H9 (cell line): ENCODE measurements at regions not wholly inside any gene's neighbourhood (a gene's known extent, or its start where the extent isn't known, plus 50 kb on each side); places are given as distances from the start of the nearest gene placed in this dataset.

ENCODE experiments used
- DNase-seq: peaks from one replicate; pipeline ENCODE4 v3.0.0-alpha.2; 2017
- H2AFZ ChIP-seq: one replicate; pipeline ENCODE4 v1.6.1; 2013; ENCODE audit warnings: mild to moderate bottlenecking, low read length, control low read depth, moderate library complexity
- H2AK5ac ChIP-seq: 2 replicates; pipeline ENCODE4 v1.6.1; 2013; ENCODE audit warnings: low read length, control low read depth, mixed read lengths; ENCODE audit not compliant: insufficient read length
- H2BK120ac ChIP-seq: one replicate; pipeline ENCODE4 v1.6.1; 2013; ENCODE audit warnings: low read depth, mild to moderate bottlenecking, low read length, control low read depth, inconsistent platforms; ENCODE audit not compliant: poor library complexity, severe bottlenecking
- H2BK12ac ChIP-seq: 2 replicates; pipeline ENCODE4 v1.6.1; 2013; ENCODE audit warnings: low read length, control low read depth, mixed read lengths, low read depth; ENCODE audit not compliant: insufficient read length
- H2BK15ac ChIP-seq: 2 replicates; pipeline ENCODE4 v1.6.1; 2013; ENCODE audit warnings: low read depth, low read length, control low read depth
- H2BK20ac ChIP-seq: one replicate; pipeline ENCODE4 v1.6.1; 2013; ENCODE audit warnings: low read depth, mild to moderate bottlenecking, low read length, control low read depth, inconsistent platforms; ENCODE audit not compliant: poor library complexity, severe bottlenecking
- H2BK5ac ChIP-seq: 2 replicates; pipeline ENCODE4 v1.6.1; 2013; ENCODE audit warnings: low read length, control low read depth, mixed read lengths; ENCODE audit not compliant: insufficient read length
- H3K14ac ChIP-seq: 2 replicates; pipeline ENCODE4 v1.6.1; 2013; ENCODE audit warnings: low read length, control low read depth; ENCODE audit not compliant: insufficient read depth
- H3K18ac ChIP-seq: 2 replicates; pipeline ENCODE4 v1.6.1; 2013; ENCODE audit warnings: low read depth, mild to moderate bottlenecking, mixed read lengths, low read length, control low read depth; ENCODE audit not compliant: insufficient read length
- H3K23ac ChIP-seq: 2 replicates; pipeline ENCODE4 v1.6.1; 2013; ENCODE audit warnings: low read length, control low read depth, mixed read lengths, low read depth; ENCODE audit not compliant: insufficient read length
- H3K23me2 ChIP-seq: 2 replicates; pipeline ENCODE4 v1.6.1; 2013; ENCODE audit warnings: low read depth, mild to moderate bottlenecking, mixed read lengths, low read length, control low read depth; ENCODE audit not compliant: insufficient read length, poor library complexity, severe bottlenecking
- H3K27ac ChIP-seq: 2 replicates; pipeline ENCODE4 v1.5.1; 2013; ENCODE audit warnings: low read length, control low read depth, mixed read lengths, low read depth; ENCODE audit not compliant: insufficient read length
- H3K27me3 ChIP-seq: 2 replicates; pipeline ENCODE4 v1.6.1; 2013; ENCODE audit warnings: low read length, control low read depth, inconsistent platforms; ENCODE audit not compliant: insufficient read depth
- H3K4ac ChIP-seq: 2 replicates; pipeline ENCODE4 v1.6.1; 2013; ENCODE audit warnings: low read depth, mild to moderate bottlenecking, control low read depth, inconsistent platforms, low read length, moderate library complexity
- H3K4me1 ChIP-seq: 2 replicates; pipeline ENCODE4 v1.6.1; 2013; ENCODE audit warnings: low read length, control low read depth, inconsistent platforms; ENCODE audit not compliant: insufficient read depth
- H3K4me2 ChIP-seq: 2 replicates; pipeline ENCODE4 v1.6.1; 2013; ENCODE audit warnings: low read length, control low read depth, mixed read lengths; ENCODE audit not compliant: insufficient read length, insufficient read depth
- H3K56ac ChIP-seq: 2 replicates; pipeline ENCODE4 v1.6.1; 2013; ENCODE audit warnings: low read depth, mild to moderate bottlenecking, mixed read lengths, low read length, control low read depth; ENCODE audit not compliant: insufficient read length
- H3K79me1 ChIP-seq: 2 replicates; pipeline ENCODE4 v1.6.1; 2013; ENCODE audit warnings: low read depth, mild to moderate bottlenecking, moderate library complexity, low read length, control low read depth, inconsistent platforms; ENCODE audit not compliant: insufficient read depth, poor library complexity, severe bottlenecking
- H3K79me2 ChIP-seq: 2 replicates; pipeline ENCODE4 v1.6.1; 2013; ENCODE audit warnings: low read length, control low read depth, inconsistent platforms; ENCODE audit not compliant: insufficient read depth
- H3K9ac ChIP-seq: 2 replicates; pipeline ENCODE4 v1.6.1; 2013; ENCODE audit warnings: low read length, control low read depth, mixed read lengths; ENCODE audit not compliant: insufficient read length; ENCODE audit errors: extremely low read depth
- H3K9me3 ChIP-seq: one replicate; pipeline ENCODE4 v1.6.1; 2013; ENCODE audit warnings: low read depth, low read length, inconsistent platforms; ENCODE audit not compliant: control insufficient read depth
- H3T11ph ChIP-seq: one replicate; pipeline ENCODE4 v1.6.1; 2013; ENCODE audit warnings: mild to moderate bottlenecking, low read length, control low read depth, inconsistent platforms
- H4K20me1 ChIP-seq: one replicate; pipeline ENCODE4 v1.6.1; 2013; ENCODE audit not compliant: control insufficient read depth, insufficient read length, insufficient read depth
- H4K5ac ChIP-seq: 2 replicates; pipeline ENCODE4 v1.6.1; 2013; ENCODE audit warnings: low read depth, mild to moderate bottlenecking, mixed read lengths, low read length, control low read depth; ENCODE audit not compliant: insufficient read length
- H4K8ac ChIP-seq: replicated peaks from 2 replicates; pipeline ENCODE4 v1.6.1; 2013; ENCODE audit warnings: low read length, control low read depth, mixed read lengths, low read depth; ENCODE audit not compliant: insufficient read length
- H4K91ac ChIP-seq: 2 replicates; pipeline ENCODE4 v1.6.1; 2013; ENCODE audit warnings: low read depth, mild to moderate bottlenecking, moderate library complexity, mixed read lengths, low read length, control low read depth; ENCODE audit not compliant: insufficient read length
- H3K27ac Mint-ChIP-seq, 3 experiments: 2 replicates in 2 of 3; 3 replicates in 1 of 3; pipeline ENCODE4 v1.8.0; 2020 to 2021; ENCODE audit warnings: mixed read lengths in 3 of 3, mild to moderate bottlenecking in 1 of 3, moderate library complexity in 1 of 3
- H3K27me3 Mint-ChIP-seq: 2 replicates; pipeline ENCODE4 v1.8.0; 2021; ENCODE audit warnings: low read depth, mild to moderate bottlenecking, moderate library complexity, mixed read lengths
- H3K36me3 Mint-ChIP-seq, 3 experiments: 2 replicates in 2 of 3; 3 replicates in 1 of 3; pipeline ENCODE4 v1.8.0; 2020 to 2021; ENCODE audit warnings: low read depth in 3 of 3, mixed read lengths in 3 of 3; ENCODE audit not compliant: insufficient read depth in 1 of 3
- H3K4me1 Mint-ChIP-seq, 2 experiments: 2 replicates each; pipeline ENCODE4 v1.8.0; 2020; ENCODE audit warnings: mixed read lengths in 2 of 2
- H3K4me3 Mint-ChIP-seq, 2 experiments: 2 replicates in 1 of 2; 3 replicates in 1 of 2; pipeline ENCODE4 v1.8.0; 2020 to 2021; ENCODE audit warnings: mild to moderate bottlenecking in 2 of 2, mixed read lengths in 2 of 2, moderate library complexity in 1 of 2
- H3K9me3 Mint-ChIP-seq, 2 experiments: 2 replicates in 1 of 2; 3 replicates in 1 of 2; pipeline ENCODE4 v1.8.0; 2020; ENCODE audit warnings: mild to moderate bottlenecking in 2 of 2, mixed read lengths in 2 of 2, moderate library complexity in 1 of 2
- WGBS: extraction: QIAGEN DNeasy Blood & Tissue Kit; methylation state at CpG from one replicate; pipeline ENCODE4 v1.1.7; 2013; ENCODE audit warnings: missing lambda C conversion rate, low lambda C conversion rate, mixed read lengths; ENCODE audit not compliant: insufficient read length; ENCODE audit errors: extremely low coverage; 5-methylcytosine and 5-hydroxymethylcytosine counted together
- TF ChIP-seq, protein P1 (sequence below): fragments of 200-600 bp; sonication (generic); conservative IDR thresholded peaks from 3 replicates; pipeline ENCODE4 v1.8.0; 2021; ENCODE audit warnings: antibody characterized with exemption, mild to moderate bottlenecking

DNA sequence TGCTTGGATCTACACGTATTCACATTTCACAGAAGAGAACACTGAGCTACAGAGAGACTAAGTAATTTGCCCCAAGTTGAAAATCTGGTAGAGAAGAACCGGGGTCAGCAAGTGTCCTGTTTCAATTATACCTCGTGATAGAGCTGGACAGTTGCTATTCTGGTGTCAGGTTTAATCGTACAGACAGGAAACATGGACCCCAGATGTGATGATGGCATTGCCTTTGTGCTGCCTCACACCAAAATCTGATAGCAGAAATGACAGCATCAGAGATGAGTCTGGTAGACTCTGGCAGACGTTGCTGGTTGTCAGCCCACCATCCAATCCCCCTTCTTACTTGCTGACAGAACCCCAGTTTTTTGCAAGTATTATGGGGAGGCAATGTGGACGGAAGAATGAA, 112.1 kb upstream of the FOXF1 start:
- H4K91ac ChIP-seq = no peak overlapping the region
- H3K23ac ChIP-seq = no peak overlapping the region
- H3T11ph ChIP-seq = no peak overlapping the region
- no peak overlapping the region for H4K8ac ChIP-seq
- H3K79me2 ChIP-seq = no peaks in the 10 kb centered on the region
- no peak overlapping the region for H3K4me2 ChIP-seq
- peaks cover 12 to 18% of the 10 kb centered on the region in 2 experiments for H3K4me1 Mint-ChIP-seq
- no peaks in the 10 kb centered on the region for H3K4me1 ChIP-seq
- DNase-seq = no peak
- H2BK12ac ChIP-seq = no peak overlapping the region
- peaks cover 2% of the 10 kb centered on the region; the same call in 1 of the 2 replicates for H3K27me3 ChIP-seq
- H2BK15ac ChIP-seq = no peak overlapping the region
- H3K9me3 ChIP-seq = no peaks in the 10 kb centered on the region
- WGBS = no CpG with 5 or more reads among the region's 6 CpGs
- no peak overlapping the region for H3K27ac Mint-ChIP-seq
- no peak overlapping the region for H2BK120ac ChIP-seq
- H3K4me3 Mint-ChIP-seq = no peak overlapping the region
- no peak overlapping the region for H2BK5ac ChIP-seq
- no peaks in the 10 kb centered on the region for H4K20me1 ChIP-seq
- H3K4ac ChIP-seq = no peak overlapping the region
- no peak overlapping the region for H3K14ac ChIP-seq
- H3K79me1 ChIP-seq = no peaks in the 10 kb centered on the region
- H3K27me3 Mint-ChIP-seq = peaks cover 29% of the 10 kb centered on the region
- no peak overlapping the region for H3K18ac ChIP-seq
- no peak overlapping the region for H4K5ac ChIP-seq
- TF ChIP-seq, protein P1, sequence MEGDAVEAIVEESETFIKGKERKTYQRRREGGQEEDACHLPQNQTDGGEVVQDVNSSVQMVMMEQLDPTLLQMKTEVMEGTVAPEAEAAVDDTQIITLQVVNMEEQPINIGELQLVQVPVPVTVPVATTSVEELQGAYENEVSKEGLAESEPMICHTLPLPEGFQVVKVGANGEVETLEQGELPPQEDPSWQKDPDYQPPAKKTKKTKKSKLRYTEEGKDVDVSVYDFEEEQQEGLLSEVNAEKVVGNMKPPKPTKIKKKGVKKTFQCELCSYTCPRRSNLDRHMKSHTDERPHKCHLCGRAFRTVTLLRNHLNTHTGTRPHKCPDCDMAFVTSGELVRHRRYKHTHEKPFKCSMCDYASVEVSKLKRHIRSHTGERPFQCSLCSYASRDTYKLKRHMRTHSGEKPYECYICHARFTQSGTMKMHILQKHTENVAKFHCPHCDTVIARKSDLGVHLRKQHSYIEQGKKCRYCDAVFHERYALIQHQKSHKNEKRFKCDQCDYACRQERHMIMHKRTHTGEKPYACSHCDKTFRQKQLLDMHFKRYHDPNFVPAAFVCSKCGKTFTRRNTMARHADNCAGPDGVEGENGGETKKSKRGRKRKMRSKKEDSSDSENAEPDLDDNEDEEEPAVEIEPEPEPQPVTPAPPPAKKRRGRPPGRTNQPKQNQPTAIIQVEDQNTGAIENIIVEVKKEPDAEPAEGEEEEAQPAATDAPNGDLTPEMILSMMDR = no peak
- no peak overlapping the region for H3K56ac ChIP-seq
- H3K27ac ChIP-seq = no peak overlapping the region
- no peak overlapping the region for H2AFZ ChIP-seq
- no peaks in the 10 kb centered on the region for H3K23me2 ChIP-seq
- no peak overlapping the region for H3K9ac ChIP-seq
- H2AK5ac ChIP-seq = no peak overlapping the region
- H2BK20ac ChIP-seq = no peak overlapping the region
- H3K36me3 Mint-ChIP-seq = no peaks in the 10 kb centered on the region; a peak in 1 of 7 replicates
- H3K9me3 Mint-ChIP-seq = no peaks in the 10 kb centered on the region
